NCI-H1436 (cell line): ENCODE measurements at regions not wholly inside any gene's neighbourhood (a gene's known extent, or its start where the extent isn't known, plus 50 kb on each side); places are given as distances from the start of the nearest gene placed in this dataset.

ENCODE experiments used
- DNase-seq: peaks from one replicate; lab custom pipeline; 2025; lab: John Stamatoyannopoulos, UW

DNA sequence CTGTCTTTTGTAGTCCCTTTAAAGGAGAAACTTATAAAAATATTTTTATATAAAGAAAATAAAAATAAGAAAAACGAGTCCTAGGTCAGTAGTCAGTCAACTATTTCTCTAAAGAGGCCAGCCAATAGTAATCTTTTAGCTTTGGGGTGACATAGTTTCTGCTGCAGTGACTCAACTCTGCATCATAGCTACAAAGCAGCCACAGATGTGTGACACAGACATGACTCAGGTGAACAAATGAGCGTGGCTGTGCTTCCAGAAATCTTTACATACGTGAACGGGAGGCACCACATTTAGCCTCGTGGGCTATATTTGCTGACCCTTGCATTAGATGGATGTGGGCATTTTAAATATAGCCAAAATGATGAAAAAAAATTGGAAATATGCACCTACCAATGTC lies 1862.5 kb upstream of the TENM3 start:
- DNase-seq = no peak

DNA sequence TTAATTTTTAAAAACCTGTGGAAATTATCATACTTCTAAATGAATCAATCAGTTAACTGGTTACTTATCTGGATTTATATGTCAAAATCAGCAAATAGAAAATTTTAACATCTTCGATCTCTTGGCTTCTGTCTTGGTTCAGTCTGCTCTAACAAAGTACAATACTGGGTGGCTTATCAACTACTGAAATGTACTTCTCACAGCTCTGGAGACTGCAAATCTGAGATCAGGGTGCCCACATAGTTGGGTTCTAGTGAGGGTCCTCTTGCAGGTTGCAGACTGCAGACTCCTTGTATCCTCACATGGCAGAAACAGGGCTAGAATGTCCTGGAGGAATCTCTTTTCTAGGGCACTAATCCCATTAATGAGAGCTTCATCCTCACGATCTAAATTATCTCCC lies 1851.6 kb upstream of the TENM3 start:
- no peak for DNase-seq

DNA sequence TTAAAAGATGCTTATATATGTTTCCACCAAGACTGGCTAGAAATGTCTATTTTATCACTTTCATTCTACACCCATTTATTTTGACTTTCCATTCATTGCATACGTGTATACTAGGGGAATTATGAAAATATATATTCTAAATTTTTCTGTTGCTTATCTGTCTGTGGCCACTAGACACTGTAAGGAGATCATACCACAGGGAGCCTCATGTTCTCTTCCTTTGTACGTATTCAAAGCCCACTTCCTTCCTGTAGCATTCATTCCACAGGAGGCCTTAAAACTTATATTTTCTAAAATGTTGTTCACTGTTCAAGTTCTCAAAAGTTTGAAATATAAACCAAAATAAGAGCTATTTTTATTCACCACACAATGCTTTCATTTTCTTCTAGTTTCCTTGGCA lies 1848.9 kb upstream of the TENM3 start:
- no peak for DNase-seq

DNA sequence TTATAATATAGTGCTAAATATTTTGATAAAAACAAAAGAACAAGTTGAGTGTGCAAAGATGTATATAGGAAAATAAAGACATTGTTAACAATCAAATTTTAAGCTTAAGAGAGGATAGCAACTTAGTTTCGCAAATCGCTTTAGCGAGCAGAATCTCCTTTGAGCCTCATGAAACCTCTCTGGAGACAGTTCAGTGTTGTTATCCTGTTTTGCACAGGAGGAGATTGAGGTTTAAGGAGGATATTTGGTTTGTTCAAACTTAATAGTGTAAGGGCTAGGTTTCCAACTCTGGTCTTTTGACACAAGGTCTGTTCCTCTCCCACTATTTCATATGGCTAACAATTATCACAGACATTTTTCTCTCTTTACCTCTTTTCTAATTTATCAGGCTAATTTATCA lies 1848.5 kb upstream of the TENM3 start:
- DNase-seq = no peak

DNA sequence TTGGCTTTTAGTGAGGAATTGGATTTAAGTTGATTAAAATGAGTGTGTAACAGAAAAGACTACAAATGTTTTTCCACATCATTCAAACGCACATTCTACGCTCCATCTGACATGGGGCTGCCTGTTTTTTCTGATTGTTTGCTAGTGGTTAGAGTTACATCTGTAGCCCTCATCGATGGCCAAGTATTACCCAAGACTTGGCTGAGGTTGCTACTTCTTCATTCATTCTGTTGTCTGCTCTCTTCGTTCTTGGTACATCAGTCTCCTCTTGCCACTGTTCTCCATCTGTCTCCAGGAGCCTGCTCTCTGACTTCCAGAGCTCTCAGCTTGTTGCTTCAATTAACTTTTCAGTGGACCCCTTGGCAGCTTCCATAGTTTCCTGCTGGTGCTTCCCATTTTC lies 1844.6 kb upstream of the TENM3 start:
- DNase-seq = no peak

DNA sequence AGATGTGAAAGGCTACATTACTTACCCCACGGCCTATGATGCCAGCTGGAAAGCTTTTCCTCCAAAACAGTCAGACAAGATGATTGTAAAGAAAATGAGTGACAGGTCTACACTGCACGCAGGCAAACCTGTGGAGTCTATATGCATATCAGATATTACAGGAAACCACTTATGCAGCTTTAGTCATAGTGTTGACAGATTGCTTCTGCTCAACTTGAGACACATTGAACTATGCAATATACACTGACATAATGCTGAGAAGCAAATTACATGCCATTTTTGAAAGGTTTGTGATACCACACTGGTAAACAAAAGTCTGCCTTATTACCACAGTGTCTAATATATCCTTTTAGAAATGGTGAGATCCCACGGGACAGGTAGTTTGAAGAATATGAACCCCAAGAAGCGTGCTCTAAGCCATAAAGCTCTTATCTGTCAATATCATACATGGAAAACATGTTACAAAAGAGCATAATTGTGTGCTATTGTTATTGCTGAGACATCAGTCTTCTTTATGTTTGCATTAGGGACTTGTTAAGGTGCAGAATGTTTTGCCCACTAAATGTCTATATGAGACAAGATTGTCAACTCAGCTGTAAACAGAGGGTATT lies 1835.8 kb upstream of the TENM3 start:
- no peak for DNase-seq

DNA sequence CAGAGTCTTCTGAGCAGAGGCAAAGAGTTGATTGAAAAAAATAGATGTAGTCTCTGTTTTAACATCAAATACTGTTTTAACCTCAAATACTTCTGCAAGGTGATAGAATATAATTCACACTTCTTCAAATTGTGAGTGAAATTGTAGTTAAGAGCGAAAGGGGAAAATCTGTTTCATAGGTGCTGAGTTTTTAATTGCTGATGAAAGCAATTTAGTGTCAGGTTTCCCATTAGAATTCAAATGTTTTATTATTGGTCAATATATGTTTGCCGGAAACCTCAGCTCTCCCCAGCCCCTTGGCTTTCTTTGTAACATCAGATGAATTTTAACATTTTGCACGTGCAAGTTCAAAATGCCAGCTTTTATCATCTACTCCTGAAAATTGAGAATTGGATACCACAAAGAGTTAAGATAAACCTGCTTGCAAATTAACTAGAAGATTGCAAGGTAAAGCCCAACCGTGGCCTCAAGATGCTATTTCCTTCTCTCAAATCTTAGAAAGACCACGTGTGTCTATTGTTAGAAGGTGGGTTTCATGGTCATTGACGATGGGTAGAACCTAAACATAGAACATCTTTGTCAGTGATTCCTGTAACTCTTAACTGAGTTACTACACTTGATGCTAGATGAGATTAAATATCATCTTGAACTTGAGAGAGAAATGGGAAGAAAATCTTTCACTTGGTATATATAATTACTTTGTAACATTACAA lies 1824.2 kb upstream of the TENM3 start:
- DNase-seq = no peak

DNA sequence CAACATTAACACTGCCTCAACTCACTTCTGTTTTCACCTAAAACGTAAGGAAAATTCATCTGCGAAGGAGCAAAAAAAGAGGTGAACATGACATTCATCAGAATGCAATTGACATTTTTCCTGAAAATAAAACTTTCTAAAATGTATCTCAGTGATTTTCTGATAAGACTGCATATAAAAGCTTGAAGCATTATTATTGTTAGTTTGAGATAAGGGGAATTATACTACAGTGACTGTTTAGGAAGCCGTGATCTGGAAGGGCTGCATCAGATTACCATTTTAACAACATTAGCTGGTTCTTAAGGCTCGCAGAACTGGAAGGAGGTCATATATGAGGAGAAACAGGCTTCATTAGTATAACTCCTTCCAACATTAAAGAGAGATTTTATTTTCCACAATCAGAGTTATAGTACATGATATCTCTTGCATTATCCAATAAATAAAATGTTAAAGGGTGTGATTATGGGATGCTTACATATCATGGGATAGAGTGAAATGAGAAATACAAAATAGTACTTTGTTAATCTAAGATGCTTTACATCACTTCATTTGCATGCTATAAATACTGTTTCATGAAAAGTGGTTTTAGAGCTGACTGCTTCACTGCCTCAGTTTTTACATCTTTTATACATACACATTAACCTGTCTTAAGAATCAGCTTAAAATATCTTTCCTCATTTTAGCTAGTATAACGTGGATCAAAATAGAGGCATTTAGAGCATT lies 1820.1 kb upstream of the TENM3 start:
- no peak for DNase-seq

DNA sequence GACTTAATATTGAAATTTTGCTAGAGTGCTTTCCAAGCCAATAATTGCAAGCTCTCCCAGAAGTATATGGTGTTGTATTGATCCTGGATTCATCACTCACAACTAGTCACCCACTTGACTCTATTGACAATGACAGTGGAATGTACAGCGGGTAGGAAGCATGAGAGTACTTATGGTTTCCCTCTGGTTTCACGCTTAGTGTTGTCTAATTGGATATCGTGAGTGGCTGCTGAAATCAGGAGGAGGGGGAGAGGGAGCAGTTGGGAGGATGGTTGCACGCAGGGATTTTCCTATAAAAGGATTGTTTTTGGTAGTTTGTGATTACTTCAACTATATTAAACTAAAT lies 1819.5 kb upstream of the TENM3 start:
- DNase-seq = no peak

DNA sequence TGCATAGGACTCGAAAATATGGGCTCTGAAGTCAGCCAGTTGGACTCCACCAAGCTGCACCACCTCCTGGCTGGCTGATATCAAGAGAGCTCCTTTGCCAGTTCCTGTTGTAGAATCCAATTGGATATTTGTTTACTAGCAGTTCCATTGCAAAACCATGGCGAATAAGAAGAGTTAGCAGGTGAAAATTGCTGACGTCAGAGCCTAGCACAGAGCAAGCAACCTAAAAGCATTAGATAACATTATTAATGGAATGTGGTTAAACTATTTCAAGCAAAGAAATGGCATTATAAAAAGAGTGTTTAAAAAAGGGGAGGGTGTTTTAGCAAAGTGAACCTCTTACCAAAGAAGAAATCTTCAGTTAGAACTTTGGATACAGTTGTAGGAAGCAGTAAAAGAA lies 1816.3 kb upstream of the TENM3 start:
- no peak for DNase-seq

DNA sequence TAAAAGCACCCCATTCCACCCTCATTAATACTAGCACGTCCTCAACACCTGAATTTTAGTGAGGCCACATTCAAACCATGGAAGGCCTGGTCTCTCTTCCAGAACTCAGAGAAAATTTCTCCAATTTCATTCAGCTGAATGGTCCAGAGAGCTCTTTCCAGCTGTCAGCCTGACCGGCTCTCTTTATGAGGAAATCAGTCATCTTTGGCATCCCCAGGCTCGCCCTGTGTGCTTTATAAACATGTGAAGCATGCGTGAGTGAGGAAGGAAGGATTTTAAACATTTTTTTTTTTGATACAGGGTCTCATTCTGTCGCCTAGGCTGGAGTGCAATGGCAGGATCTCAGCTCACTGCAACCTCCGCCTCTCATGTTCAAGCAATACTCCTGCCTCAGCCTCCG lies 1812.9 kb upstream of the TENM3 start:
- no peak for DNase-seq

DNA sequence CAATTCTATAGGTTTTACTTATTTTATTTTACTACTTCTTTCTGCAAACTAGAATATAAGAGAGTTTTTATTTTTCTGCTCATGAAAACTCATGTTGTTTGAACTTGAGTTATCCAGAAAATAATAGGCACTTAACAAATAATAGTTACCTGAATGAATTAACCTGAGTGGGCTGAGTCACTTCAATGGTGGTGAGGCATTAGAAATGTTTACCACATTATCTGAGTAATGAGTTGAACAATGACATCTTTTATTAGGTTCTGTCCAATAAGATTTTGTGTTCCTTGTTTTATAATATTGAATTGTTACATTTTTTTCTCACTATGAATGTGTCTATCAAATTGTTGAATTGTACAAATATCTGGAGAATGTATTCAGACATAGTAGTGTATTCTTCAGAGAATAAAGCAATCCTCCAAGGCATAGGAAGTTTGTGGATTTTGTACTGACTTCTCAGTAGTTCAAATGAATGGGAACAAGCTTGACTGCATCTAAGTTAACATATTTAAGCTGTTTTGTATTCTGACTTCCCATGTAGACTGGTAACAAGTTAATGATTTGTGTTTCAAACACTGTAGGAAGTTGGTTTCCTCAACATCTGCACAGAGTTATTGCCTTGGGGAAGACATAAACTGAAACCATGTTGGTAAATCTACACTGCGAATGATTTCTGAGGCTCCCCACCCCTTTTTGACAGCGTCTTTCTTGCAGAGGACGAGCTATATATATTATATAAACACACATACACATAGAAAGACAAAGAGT lies 1808.9 kb upstream of the TENM3 start:
- no peak for DNase-seq

DNA sequence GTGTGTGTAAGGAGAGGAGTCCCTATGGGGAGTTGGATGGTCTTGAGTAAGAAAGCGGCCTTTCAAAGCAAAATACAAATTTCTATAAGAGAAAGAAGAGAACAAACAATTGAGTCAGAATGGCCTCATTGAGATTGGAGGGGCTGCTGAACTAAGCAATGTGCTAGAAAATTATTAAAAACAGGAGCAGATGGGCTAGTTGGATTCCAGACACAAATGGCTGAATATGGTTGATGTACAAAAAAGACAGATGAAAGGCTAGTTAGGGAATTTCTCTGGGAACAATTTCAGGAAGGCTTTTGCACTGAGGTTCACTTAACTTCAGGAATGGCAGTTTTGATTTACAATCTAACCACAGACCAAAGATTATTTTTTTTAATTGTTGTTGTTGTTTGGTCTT lies 1806.8 kb upstream of the TENM3 start:
- no peak for DNase-seq

DNA sequence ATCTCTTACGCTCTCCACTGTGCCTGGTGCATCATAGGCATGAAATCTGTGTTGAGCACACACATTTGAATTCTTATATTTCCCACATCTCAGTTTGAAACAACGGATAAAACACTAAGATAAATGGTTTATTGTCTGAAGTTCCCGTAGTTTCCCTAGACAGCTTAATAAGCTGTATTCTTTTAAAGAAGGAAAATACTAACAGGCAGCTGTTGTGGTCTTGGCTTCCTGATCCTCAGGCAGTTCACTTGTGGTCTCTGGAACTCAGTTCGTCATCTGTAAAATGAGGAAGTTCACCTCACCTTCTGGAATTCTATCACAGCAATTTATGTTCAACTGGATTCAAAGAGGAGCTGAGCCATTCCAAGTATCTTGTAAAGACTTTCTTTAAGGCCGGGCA lies 1805.6 kb upstream of the TENM3 start:
- DNase-seq = no peak

DNA sequence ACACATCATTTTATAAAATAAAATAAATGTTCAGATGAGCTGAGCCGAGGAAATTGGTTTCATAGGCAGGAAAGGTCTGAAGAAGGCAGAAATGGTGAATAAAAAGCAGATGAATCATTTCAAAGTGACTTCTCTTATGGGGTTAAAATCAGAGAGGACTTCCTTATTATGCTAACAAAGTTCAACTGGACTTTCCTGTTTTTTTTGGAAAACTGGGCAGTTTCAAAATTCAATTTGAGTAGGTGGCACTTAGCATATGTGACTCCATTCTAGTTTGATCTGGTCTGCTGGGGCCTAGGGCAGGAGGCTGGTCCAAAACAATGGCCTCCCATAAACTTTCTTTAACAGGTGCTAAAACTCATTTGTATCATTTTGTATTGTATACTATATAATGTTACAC lies 1794.9 kb upstream of the TENM3 start:
- no peak for DNase-seq

DNA sequence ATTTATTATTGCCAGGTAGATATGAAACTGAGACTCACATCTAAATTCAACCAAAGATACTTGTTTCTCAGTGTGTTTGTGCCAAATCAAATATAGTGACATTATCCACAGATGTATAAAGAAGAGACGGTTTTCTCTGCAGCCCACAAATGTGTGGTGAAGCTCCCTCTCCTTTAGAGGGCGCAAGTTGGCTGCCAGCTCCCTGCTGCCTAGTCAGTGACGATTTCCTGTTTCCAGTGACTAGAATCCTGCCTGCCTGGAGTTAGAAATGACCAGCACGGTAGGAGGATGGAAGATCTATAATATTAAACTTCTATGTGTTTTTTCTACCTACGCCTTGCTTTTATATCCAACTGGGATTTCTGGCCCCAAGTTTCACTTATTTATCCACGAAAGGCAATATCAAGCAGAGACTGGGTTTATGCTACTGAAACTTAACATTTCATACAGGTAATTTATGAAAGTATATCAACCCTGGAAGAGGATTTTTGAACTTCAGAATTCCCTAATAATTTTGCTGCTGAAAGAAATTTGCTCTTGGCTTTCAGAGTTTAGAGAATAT lies 1793.7 kb upstream of the TENM3 start:
- DNase-seq = peak; percentile 1

DNA sequence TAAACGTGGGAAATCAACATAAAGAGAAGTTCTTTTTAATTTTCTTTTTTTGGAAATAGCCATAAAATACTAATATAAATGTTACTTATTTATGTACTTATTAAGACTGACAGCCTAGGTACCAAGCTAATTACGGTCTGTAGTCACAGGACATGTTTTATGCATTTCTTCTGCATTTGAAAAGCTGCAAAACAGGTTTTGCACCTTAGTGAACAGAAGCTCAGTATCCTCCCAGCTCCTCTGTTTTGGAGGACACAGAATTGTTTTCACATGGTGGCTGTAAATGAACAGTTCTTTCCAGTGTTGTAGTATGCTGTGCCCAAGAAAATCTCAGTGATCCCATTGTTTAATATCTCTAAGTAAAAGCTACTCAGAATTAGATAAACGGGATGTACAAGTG lies 1788.0 kb upstream of the TENM3 start:
- DNase-seq = no peak

DNA sequence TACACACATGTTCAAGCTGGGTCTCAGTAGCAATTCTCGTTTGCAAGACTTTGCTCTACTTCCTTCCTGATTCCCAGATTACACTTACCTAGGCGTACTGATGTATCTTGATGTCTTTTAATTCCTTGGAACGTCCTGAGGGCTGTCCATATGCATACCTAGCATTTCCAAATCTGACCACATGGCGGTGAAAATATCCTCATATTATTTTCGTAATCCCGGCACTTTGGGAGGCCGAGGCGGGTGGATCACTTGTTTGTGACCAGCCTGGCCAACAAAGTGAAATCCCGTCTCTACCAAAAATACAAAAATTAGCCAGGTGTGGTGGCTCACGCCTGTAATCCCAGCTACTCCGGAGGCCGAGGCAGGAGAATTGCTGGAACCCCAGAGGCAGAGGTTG lies 1786.3 kb upstream of the TENM3 start:
- no peak for DNase-seq

DNA sequence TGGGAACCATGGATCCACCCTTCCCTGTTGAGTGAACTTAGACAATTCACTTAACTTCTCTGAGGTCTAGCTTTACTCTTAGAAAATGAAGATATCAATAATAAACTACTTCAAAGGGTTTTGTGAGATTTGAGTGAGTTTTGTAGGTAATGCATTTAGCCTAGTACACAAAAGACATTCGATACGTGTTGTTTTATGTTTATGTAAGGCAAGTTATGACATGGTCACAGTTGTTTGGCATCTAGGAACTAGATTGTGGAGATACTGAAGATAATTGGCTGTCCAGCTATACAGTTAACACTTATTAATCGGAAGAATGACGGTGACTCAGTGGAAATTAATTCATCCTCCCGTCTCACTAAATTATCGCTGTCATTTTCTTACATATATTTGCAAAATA lies 1781.1 kb upstream of the TENM3 start:
- DNase-seq = no peak

DNA sequence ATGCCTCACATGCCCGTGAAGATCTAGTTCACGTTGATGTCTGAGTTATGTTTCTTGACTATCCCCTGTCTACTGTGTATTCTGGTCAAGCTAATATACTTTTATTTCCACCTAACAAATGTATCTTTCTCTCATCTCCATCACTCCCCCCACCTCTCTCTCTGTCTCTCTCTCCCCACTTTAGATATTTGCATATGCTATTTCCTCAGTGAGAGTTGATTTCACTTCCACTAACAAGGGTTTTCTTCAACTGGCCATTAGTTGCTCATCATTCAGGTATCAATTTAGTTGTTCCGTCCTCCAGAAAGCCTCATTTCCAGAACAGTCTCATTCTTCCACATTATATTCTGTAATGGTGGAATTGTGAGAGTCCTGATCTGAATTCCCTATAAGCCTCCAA lies 1777.8 kb upstream of the TENM3 start:
- DNase-seq = no peak

DNA sequence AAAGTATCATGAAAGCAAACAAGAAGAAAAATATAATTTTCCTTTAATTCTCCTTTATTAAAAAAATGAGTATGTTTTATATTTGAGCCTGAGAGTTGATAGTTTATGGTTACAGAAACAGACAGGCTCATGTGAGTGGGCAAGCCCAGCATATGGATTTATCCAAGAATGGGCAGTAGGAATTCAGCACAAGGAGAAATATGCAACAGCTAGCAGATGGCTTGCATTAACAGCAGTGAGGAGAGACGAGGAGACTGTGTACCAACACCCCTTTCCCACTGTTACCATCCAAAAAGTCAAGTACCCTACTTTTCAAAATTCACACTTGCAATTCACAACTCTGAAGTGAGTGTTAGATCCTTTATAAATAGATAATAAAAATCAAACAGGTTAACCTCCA lies 1760.2 kb upstream of the TENM3 start:
- no peak for DNase-seq

DNA sequence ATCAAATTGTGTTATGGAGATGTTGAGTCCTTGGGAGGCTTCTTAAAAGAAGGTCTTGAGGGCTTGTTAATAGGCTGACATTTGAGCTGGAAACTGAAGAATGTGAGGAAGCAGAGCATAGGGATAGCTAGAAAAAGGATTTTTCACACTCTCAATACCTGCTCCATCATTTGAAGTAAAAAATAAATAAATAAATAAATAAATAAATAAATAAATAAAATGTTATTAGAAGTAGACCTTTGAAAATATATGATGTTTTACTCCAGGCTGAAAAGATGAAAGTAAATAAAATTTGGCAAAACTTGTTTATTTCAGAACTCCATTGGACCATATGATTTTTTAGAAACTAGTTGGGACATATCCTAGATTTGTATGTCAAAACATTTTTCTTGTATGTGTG lies 1757.8 kb upstream of the TENM3 start:
- DNase-seq = no peak

DNA sequence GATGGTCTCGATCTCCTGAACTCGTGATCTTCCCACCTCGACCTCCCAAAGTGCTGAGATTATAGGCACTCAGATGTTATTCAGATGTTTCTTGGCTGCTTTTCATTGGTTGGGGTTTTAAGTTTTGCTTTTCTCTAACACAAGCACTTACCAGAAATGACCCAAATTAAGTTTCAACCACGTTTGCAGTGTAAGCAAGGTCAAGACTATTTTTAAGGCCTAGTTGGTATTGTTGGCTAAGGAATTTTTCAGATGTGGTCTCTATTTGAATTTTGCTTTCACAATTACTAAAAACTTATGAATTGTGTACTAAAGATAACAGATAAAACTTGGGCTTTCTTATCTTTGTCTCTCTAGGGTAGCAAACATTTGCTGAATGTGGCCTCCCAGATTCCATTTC lies 1756.9 kb upstream of the TENM3 start:
- no peak for DNase-seq
